Peyer's patch (tissue), 4 donors: ENCODE measurements at regions not wholly inside any gene's neighbourhood (a gene's known extent, or its start where the extent isn't known, plus 50 kb on each side); places are given as distances from the start of the nearest gene placed in this dataset.

Source experiments
- POLR2A ChIP-seq, 2 donors: fragments of 450-650 bp; IDR thresholded peaks; one replicate each; pipeline ENCODE4 v1.5.1; 2017; ENCODE audit warnings: antibody characterized with exemption in 2 of 2, mild to moderate bottlenecking in 2 of 2, moderate library complexity in 2 of 2
- TF ChIP-seq, protein P1 (sequence below), 6 experiments: fragments of 450-650 bp in 4 of 6; fragments of 200-600 bp in 2 of 6; sonication (generic) in 1 of 6; IDR thresholded peaks; one replicate each; pipeline ENCODE4 v1.5.1; 2017 to 2019; ENCODE audit warnings: antibody characterized with exemption in 6 of 6, mild to moderate bottlenecking in 3 of 6, moderate library complexity in 1 of 6

DNA sequence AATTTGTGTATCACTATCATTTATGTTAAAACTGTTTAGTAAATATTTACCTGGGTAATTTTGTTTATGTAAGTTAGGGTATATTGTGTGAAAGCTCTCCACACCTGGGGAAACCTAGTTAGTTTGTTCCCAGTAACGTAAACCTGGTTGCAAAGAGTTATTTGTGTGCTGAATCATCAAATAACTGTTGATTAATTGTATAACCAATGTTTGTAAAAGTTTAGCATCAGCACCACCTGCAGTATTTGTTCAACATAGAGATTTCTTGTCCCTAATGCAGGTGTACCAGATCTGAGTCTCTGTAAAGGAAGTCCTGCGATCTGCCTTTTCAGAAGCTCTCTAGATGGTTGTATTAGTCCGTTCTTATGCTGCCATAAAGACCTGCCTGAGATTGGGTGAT is 440.4 kb downstream of the COL12A1 start:
- no peak for TF ChIP-seq POLR2A (IDR thresholded peaks at IDR 0.05)
- TF ChIP-seq, protein P1, sequence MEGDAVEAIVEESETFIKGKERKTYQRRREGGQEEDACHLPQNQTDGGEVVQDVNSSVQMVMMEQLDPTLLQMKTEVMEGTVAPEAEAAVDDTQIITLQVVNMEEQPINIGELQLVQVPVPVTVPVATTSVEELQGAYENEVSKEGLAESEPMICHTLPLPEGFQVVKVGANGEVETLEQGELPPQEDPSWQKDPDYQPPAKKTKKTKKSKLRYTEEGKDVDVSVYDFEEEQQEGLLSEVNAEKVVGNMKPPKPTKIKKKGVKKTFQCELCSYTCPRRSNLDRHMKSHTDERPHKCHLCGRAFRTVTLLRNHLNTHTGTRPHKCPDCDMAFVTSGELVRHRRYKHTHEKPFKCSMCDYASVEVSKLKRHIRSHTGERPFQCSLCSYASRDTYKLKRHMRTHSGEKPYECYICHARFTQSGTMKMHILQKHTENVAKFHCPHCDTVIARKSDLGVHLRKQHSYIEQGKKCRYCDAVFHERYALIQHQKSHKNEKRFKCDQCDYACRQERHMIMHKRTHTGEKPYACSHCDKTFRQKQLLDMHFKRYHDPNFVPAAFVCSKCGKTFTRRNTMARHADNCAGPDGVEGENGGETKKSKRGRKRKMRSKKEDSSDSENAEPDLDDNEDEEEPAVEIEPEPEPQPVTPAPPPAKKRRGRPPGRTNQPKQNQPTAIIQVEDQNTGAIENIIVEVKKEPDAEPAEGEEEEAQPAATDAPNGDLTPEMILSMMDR (IDR thresholded peaks at IDR 0.05): no peak
